ENCODE measurements at regions not wholly inside any gene's neighbourhood (a gene's known extent, or its start where the extent isn't known, plus 50 kb on each side); places are given as distances from the start of the nearest gene placed in this dataset.
"Not testable (repeated sequence)": the region's sequence is repeated elsewhere in the genome, so short reads cannot be mapped to it uniquely, and the experiment has no call there.

DNA sequence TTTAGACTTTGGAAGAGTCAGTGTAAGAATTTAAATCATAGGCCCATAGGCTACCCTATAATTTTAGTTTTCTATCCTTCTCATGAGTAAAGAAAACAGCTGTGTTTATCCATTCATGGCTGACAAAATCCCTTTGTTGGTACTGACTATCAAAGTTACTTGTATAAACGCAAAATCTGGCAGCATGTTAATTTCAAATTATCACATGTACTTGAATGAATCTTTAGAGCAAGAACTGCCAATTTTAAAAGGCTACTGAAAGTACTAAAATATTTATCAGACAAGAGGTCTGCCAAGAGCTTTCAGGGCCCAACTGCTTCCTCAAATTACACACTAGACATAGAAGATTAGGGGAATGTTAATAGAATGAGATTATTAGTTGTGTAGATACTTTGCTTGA, 66.6 kb downstream of the MYL12B start:
- no peak for DNase-seq

DNA sequence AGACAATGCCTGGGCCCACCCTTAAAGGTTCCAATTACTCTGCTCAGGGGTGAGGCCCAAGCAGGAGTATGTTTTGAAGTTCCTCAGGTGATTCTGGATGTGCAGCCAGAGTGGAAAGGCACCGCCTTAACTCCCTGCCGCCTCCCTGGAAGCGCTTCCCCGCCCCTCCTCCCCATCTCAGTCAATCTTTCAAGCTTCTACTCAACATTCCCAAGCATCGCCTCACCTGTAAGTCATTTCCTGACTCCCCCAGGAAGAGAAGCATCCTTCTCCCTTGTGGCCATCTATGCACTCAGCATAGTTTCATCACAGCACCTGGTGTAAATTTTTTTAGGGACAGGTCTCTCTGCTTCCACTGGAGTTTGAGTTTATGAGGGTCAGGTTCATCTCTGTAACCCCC, 67.5 kb downstream of the MYL12B start:
- DNase-seq = peak; percentile 4

DNA sequence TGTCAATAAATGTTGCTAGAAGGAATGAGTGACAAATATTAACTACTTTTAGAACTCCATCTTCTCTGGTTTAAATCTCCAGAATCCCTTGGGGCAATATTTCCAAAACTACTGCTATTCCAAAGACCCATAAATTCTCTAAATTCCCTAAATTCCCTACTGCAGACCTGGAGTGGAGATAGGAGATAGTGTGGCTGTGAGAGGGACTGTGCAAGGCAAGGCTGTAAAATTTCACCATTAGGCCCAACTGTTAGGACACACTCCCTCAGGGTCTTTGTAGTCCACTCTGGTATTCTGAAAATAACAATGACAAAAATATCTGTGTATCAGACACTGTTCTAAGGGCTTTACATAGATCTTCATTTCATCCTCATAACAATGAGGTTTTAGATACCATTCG, 67.9 kb downstream of the MYL12B start:
- no peak for DNase-seq

DNA sequence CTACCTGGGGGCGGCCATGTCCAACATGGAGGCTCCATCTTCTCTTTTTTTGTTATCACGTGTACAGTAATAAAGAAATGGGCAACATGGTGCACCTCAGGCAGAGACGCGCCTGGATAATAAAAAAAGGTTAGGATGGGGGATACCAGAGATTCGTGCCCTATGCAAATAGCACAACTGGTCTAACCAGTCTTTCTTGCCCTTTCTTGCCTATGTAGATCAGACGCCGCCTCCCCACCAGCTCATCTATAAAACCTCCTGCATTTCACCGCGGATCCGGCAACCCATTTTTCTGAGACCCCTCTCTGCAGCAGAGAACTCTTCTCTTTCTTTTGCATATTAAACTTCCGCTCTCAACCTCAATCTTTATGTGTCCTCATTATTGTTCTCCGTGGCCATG, 68.7 kb downstream of the MYL12B start:
- peak; percentile 94 for DNase-seq

DNA sequence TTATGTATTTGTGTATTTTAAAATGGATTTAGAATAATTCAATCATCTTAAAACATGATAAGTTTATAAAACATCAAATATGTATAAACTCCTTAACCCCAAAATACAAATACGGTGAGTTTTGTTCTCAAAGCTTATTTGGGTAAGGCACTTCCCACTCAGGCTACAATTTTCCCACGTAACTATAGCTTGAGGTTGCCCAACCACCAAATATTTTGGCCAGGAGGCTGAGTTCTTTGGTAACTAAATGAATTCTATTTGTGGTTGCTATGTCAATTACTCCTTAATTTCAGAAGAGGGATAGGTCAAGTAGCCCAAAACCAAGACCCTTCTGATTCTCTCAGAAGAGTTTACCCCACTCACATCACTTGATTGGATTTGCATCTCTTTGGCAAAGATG, 70.4 kb downstream of the MYL12B start:
- no peak for DNase-seq

DNA sequence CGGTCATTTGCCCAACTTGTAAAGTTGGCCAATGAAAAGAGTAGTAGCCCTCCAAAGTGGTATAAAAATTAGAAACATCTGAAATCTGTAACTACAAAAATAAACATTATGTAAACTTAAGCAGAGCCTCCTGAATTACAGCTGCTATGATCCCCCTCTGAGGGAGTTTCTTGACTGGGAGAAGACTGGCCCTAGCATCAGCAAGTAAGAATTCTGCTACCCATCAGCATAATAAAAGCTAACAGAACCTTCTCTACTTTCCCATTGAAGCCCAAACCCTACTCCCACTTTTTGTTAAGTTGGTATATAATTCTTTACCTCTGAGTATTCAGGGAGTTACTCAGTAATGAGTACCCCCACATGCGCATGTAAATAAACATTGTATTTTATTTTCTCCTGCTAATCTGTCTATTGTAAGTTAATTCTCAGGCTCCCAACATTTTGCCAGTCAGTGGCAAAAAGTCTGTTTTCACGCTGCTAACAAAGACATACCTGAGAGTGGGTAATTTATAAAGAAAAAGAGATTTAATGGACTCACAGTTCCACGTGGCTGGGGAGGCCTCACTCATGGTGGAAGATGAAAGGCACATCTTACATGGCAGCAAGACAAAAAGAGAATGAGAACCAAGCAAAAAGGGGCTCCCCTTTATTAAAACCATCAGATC, 71.3 kb downstream of the MYL12B start:
- no peak for DNase-seq

DNA sequence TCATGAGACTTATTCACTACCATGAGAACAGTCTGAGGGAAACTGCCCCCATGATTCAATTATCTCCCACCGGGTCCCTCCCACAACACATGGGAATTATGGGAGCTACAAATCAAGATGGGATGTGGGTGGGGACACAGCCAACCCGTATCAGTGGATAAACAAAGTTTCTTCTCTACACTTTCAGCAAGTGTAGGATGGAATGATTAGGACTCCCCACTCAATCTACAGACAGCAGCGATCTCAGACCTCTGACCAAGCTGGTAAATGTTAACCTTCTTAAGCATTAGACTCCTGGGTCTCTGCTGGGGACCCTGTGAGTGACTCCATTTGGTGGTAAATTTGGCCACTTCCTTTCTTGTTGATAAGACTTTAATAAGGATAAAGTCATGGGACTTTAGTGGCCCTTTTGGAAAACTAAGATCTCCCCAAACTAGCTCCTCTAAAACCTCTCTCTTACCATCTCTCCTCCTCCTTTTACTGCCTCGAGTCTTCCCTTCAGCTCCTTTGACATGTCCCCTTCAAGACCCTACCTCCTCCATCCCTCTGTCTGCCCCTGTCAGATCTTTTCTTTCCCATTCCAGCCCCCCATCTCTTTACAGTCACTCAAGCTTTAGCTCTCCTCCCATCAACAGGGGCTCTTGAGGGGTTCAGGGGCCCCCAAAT, 71.9 kb downstream of the MYL12B start:
- no peak for DNase-seq

DNA sequence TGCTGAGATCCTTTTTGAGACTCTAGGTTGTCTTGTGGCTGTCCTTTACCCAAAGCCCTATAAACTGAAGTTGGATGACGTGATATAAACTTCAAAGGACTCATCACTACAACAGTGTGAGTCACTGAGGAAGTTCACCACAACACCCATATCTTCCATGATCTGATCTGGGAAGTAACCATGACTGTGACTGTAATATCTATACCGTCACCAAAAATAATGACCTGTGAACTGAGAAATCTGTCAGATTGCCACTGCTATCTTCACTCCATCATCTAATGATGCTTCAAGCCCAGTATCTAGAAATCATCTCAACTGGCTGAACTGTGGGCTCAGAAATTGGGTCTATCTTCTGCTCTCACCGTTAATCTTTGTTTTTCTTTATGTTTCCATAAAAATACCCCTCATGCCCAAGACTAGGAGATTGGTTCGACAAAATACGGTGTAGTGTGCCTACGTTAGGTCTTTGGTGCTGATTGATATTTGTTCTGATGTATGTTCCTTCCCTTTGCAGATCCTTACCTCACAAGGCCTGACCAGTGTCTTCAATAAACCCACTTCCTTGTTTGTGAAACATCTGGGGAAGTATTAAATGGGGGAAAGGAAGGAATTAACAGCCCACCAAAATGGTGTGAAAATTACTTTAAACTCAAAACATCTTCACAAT, 78.2 kb downstream of the MYL12B start:
- no peak for DNase-seq

DNA sequence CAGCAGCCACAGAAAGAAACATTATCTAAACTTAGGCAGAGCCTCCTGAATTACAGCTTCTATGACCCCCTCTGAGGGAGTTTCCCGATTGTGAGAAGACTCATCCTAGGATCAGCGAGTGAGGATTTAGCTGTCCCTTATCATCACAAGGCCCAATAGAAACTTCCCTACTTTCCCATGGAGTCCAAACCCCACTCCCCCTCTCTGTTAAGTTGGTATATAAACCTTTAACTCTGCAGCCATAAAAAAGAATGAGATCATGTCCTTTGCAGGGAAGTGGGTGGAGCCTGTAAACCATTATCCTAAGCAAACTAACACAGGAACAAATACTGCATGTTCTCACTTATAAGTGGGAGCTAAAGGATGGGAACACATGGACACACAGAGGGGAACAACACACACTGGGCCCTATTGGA, 78.8 kb downstream of the MYL12B start:
- no peak for DNase-seq

DNA sequence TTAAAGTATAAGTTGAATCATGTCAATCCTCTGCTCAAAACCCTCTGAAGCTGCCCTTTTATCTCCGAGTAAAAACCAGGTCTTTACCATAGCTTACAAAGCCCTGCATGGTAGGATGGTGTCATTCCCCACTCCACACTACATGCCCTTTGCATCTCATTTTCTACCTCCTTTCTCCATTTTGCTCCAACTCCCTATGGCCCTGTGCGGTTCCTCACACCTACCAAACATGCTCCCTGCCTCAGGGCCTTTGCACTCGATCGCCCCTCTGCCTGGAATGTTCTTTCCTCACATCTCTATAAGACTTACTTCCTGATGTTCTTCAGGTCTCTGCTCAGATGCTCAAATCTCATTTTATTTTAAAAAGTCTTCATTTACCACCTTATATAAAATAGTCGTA, 80.7 kb downstream of the MYL12B start:
- DNase-seq = no peak

DNA sequence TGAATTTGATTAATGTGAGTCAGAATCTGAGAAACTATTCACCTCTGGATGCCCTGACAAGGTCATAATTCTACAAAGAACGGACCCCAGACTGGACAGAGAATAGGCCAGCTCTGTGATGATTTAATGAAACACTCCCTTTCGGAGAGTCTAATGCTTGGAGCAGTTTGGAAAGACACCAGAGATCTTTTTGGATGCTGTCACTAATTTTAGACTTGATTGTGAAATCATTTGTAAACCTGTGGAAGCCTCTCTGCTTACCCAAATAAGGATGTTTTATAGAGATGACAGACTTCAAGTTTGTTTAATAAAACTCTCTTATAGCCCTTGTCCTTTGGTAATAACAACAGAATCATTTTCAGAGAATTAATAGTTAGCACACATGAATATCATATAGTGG, 83.5 kb downstream of the MYL12B start:
- no peak for DNase-seq

DNA sequence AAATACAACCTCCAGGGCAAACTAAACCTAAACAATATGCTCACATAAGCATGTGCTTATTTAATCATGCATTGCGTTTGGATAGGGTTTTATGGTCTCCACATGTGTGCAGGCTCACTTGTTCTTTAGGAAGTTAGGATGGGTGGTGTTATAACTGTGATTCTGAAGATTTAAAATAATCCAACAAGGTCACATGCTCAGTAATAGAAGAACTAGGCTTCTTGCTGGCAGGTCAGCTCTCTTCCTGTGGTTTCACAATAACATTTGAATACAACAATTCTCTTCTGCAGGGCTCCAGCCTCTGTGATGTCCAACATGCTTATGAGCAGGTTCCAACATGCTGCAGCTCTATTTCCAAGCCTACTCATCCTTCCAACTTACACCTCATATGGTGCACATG, 84.0 kb downstream of the MYL12B start:
- no peak for DNase-seq

DNA sequence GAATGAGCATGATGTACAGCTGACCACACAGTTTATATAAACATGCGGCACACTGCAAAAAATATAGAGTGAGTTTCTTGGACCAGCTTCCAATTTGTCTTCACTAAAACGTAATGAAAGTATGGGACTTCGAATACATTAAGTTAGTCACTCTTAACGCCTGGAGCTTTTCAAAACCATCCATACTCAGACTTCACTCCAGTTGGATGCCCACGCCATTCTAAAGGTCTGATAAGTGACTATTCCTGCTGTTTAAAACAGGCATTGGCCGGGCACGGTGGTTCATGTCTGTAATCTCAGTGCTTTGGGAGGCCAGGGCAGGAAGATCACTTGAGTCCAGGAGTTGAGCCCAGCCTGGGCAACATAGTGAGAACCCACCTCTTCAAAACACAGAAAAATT, 84.6 kb downstream of the MYL12B start:
- no peak for DNase-seq

DNA sequence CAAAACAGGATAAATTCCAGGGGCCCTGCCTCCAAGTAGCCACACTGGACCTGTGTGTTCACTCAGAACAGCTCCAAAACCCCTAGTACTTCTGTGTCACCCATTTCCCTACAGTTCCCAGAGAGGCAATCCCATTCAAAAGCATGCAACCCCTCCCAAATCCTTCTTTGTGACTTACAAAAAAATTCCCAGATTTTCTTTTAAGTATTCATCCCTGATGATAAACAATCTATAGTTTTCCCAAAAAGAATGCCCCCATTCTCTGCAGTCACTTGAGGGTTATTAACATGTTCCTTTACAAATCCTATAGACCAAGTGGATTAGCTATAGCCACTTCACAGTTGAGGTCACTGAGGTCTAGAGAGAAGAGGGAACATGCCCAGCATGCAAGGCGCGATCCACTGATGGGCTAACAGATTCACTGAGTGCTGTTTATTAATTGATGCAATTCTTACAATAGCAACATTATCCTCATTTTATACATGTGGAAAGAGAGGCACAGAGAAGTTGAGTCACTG, 85.4 kb downstream of the MYL12B start:
- no peak for DNase-seq

DNA sequence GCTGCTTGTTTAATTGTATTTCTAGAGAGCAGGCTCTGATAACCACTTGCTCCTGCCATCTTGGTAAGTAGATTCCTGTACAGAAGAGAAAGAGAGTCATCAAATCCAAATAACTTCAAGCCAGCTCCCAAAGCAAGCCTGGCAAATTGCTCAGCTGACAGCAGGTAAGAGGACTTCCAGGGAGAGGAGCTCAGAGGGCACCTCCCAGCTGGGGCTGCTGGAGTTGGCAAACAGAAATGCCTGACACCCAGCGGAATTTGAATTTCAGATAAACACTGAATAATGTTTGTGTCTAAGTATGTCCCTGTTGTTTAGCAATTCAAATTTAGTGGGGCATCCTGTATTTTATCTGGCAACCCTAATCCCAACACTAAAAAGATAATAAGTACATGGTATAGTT, 86.2 kb downstream of the MYL12B start:
- DNase-seq = no peak

DNA sequence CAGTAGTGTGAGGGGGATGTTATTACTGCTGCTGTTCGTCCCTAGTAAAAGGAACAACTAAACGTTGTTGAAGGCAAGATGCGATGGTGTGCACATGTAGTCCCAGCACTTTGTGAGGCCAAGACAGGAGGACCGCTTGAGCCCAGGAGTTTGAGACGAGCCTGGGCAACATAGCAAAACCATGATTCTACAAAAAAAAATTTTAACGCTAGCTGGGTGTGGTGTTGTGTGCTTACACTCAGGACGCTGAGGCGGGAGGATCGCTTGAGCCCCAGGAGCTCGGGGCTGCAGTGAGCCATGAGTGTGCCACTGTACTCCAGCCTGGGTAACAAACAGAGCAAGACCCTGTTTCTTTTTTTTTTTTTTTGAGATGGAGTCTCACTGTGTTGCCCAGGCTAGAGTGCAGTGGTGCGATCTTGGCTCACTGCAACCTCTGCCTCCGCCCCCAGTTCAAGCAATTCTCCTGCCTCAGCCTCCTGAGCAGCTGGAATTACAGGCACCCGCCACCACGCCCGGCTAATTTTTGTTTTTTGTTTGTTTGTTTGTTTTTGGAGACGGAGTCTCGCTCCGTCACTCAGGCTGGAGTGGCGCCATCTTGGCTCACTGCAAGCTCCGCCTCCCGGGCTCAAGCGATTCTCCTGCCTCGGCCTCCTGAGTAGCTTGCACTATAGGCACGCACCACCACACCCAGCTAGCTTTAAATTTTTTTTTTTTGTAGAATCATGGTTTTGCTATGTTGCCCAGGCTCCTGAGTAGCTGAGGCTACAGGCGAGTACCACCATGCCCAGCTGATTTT, 87.3 kb downstream of the MYL12B start:
- not testable (repeated sequence) for DNase-seq

DNA sequence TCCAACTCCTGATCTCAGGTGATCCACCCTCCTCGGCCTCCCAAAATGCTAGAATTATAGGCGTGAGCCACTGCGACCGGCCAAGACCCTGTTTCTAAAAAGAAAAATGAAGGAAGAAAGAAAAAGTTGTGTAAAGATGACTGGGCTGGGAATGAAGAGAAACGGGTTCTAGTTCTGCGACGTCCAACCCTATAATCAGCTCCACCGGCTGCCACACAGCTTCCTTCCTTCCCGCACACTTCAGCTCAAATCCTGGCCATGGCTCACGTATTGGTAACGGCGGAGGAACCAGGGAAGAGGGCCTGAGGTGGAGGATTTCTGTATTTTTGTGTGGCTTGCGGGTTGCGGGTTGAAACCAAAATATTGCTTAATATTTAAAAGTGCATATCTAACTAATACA, 88.1 kb downstream of the MYL12B start:
- DNase-seq = no peak

DNA sequence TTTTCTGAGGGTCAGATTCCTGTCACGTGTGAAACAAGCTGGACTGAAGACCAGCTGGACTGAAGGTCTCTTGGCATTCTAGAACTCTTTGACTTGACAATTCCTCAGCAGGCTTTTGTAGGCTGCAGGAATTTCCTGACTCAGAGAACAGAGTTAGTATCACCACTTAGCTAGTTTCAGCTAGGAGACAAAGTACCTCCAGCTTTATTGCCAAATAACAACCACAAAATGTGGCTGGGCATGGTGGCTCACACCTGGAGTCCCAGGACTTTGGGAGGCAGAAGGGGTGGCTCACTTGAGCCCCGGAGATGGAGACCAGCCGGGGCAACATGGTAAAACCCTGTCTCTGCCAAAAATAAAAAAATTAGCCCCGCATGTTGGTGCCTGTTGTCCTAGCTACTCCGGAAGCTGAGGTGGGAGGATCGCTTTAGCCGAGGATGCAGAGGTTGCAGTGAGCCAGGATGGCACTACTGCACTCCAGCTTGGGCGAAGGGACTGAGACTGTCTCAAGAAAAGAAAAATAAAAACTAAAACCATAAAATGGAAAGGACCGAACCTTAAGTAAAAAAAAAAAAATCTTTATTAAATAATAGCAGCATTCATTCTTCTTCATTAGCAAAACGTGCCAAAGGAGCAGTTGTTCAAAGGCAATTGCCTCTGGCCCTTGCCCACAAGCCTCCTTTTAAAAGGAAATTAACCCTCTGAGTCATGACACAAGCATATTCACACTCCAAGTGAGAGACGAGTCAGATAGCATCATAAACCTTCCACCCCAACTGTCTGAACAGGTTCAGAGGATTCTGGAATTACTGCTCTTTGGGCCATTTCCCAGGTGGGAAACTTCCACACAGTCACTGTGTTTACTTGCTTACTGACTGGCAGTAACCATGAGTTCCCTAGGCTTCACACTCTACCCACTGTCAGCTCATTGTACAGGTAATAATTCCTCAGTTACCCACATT, 88.9 kb downstream of the MYL12B start:
- no peak for DNase-seq

DNA sequence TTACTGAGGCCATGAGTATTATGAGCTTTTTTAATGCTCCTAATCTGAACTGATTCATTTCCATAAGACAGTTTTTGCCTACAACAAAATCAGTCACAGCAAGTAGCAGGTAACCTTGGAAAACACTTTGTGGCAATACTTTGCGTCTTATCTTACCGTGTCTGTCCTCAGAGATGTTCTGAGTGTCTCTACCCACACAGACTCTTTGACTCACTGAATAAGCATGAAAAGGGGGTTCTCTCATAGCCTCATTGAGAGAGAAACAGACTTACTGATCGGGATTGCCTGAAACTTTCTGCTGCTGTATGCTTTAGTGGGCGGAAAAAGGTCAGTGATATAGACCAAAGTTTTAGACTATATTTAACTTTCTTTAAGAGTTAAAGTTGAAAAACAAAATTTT, 92.6 kb downstream of the MYL12B start:
- no peak for DNase-seq

DNA sequence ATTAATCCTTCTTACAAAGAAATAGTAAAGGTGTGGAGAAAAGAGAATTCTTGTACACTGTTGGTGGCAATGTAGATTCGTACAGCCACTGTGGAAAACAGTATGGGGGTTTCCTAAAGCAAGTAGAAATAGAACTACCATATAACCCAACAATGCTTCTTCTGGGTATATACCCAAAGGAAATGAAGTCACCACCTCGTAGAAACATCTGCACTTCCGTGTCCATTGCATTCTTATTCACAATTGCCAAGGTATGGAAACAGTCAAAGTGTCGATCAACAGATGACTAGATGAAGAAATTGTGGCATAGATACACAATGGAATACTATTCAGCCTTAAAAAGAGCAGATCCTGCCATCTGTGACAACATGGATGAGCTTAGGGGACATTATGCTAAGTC, 93.4 kb upstream of the TGIF1 start:
- no peak for DNase-seq

DNA sequence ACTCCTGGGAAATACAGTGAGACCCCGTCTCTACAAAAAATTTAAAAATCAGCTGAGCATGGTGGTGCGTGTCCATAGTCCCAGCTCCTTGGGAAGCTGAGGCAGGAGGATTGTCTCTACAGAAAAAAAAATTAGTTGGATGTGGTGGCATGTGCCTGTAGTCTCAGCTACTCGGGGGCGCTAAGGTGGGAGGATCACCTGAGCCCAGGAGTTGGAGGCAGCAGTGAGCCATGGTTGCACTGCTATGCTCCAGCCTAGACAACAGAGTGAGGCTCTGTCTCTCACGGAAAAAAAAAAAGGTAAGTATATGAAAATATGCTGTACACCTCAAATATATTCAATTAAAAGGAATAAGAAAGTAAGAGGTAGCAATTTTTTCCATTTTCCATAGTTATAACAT, 92.5 kb upstream of the TGIF1 start:
- no peak for DNase-seq

DNA sequence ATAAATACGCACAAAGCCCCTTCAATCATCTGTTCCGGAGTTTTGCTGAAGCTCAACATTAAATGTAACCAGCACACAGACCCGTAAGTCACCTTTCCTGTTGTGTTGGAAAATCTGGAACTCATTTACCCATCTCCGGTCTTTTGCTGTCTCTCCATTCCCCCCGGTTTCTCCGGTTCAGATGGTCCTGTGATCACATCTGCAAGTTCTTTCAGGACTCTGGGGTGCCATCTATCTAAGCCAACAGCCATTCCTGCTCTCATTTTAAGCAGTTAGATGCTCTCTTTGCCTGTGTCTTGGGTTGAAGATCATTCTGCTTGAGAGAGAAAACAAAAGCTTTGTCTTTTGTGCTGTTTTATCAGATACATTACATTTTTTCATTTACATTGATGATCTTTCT, 91.7 kb upstream of the TGIF1 start:
- DNase-seq = no peak
